ENCODE measurements at regions not wholly inside any gene's neighbourhood (a gene's known extent, or its start where the extent isn't known, plus 50 kb on each side); places are given as distances from the start of the nearest gene placed in this dataset.

DNA sequence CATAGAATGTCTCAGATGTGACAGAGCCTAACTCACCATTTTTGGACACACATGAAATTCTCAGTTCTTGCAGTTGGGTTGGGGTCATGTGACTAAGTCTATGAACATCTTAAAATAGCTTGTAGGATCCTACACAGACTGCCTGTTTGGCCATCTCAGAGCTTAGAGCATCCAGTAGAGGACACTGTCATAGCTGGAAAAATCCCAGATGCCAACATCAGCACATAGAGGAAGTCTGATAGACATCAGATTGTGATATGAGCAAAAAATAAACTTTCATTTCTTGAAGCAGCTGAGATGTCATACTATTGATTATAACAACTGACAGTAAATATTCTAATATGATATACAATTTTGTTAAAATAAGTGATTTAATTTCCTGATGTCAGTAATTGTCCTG is 207.1 kb downstream of the TRAM1L1 start:
- intact Hi-C loops (cut with micrococcal nuclease) = no loop called here
- DNase-seq = no peak
- no peak for ATAC-seq

DNA sequence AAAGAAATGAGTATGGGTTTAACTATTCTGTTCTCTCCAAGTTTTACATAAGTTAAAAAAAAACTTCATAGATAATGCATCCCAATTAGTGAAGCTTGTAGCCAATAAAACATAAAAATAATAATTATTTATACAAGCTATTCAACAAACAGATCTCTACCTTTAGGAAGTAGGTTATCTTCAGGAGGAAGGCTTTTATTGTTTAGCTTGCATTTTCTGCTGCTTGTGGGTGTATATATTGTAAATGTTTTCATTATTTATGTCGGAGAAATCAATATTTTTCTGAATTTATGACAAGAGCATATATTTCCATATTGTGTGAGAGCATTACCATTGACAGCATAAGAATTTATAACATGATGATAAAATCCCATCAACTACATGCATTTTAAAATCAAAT is 208.3 kb downstream of the TRAM1L1 start:
- ATAC-seq (no peak), DNase-seq (no peak)
- intact Hi-C loops (cut with micrococcal nuclease) = no loop called here

DNA sequence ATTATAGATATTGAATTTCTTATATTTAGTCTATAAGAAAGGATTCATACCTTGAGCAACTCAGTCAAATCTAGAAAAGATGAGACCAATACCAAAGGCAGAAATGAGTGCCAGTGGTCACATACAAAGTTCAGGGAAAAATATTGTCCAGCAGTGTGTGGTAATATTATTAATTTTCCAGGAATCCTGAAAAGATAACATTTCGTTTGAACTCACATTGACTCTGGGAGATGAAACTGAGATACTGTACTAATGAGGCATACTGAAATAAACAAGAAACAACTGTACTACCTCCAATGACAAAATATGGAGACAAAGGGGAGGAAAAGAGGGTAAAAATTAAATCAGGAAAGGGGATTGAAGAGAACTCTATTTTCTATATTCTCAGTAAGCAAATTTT is 212.4 kb downstream of the TRAM1L1 start:
- ATAC-seq = no peak
- intact Hi-C loops (cut with micrococcal nuclease) = no loop called here
- no peak for DNase-seq

DNA sequence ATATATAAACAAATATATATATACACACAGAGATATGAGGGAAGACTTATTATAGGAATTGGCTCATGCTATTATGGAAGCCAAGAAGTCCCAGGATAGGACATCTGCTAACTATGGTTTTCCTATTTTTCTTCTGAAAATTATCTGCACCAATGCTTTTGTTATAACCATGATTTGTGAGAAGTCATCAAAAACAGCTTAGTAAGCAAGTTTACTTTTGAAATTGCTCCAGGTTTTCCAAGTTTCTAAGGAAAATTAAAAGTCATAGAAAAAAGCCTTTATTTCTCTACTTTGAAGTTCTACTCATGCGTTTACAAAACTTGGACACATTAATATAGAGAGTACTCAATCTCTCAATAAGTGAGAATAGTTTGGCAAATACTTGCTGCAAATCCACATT is 213.1 kb downstream of the TRAM1L1 start:
- ATAC-seq (no peak), DNase-seq (no peak)
- intact Hi-C loops (cut with micrococcal nuclease) = no loop called here

DNA sequence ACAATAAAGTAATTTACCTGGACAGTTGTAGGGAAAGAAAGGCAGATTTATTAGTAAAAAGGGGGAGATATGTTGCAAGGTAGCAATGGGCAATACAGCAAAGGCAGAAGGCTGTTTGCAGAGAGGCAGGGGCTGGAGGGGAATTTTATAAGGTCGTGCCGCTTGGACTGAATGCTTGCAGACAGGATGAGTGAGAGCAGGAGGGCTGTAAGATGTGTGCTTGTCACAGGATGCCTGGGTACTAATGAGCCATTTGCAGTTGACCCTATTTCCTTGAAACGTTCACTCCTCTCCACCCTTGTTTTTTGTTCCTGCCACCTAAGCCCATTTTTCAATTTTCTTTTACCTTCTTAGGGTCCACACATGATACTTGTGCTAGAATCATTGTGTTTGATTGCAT is 214.7 kb downstream of the TRAM1L1 start:
- intact Hi-C loops (cut with micrococcal nuclease) = no loop called here
- DNase-seq (no peak), ATAC-seq (no peak)

DNA sequence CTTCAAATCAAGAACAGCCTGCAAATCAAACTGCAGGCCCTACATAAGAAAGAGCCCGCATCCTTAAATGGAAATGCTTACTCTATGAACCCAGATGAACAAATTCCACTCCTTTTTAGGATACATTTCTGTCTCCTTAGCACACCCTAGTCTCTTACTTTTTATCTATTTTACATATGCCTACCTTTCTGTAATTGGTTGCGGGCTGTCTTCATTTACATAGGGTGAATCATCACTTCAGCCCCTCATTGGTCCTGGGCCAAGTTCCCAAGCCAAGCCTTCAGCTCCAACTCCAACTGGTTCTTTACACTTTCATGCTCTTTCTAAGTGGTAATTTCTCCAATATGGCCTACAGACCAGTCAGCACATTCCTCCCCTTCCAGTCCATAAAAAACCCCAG is 219.3 kb downstream of the TRAM1L1 start:
- DNase-seq = no peak
- intact Hi-C loops (cut with micrococcal nuclease) = no loop called here
- no peak for ATAC-seq

DNA sequence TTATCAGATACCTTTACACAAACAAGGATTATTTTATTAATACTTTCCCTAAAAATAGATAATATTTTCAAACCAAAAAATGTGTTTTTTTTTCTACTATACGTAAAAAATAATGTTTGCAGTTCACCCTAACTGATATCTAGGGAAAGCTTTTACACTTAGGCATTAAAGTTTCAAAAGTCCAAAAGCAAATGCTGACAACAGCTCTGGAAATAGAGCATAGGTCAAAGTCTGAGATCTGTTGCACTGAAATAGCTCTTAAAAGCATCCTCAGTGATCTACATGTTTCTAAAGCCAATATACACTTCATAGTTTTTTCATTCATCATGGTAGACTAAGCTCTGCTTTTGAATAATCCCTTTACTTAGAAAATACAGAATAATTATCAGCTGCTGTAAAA is 222.8 kb downstream of the TRAM1L1 start:
- ATAC-seq (no peak), DNase-seq (no peak)
- intact Hi-C loops (cut with micrococcal nuclease) = no loop called here

DNA sequence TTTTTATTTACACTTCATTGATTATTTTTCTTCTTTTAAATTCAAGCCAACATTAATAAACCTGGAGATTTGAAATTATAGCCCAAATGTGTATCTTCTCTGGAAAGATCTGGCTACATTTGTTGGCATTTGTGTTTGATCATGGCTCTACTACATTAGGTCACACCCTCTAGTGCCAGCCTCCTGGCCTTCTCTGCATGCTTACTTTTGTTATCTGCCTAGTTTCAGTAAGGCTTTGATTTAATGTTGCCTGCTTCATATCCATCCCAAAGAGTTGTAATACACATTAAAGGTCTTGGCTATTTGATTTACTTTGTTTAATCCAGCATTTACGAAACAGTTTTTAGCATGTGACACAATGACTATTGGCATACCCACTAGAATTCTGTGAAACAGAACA is 224.5 kb downstream of the TRAM1L1 start:
- no peak for ATAC-seq
- intact Hi-C loops (cut with micrococcal nuclease) = no loop called here
- no peak for DNase-seq

DNA sequence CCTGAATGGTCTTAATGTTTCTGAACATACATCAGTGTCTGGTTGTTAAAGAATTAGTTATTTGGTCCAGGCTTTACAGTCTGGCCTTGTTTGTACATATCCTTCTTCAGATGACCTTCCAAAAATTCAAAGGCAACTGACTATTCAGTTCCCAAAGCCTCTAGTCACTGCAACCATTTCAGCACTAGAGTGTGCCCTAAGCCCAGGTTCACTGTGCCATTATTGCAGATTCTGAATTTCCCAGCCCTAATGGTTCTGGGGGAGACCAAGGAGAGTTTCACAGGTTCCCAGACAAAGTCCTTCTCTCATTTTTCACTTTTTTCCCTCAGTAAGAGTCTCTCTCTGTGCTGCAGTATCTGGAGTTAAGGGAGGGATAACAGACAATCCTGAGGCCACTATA is 235.8 kb downstream of the TRAM1L1 start:
- intact Hi-C loops (cut with micrococcal nuclease) = no loop called here
- no peak for DNase-seq

DNA sequence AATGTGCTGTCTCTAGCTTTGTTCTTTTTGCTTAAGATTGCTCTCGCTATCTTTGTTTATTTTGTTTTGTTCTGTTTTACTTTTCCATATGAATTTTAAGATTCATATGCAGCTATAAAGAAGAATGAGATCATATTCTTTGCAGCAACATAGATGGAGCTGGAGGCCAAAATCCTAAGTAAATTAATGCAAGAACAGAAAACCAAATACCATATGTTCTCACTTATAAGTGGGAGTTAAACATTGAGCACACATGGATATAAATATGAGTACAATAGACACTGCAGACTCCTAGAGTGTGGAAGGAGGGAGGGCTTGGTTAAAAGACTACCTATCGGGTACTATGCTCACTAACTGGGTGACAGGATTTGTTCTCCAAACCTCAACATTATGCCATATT is 237.8 kb downstream of the TRAM1L1 start:
- ATAC-seq (no peak), DNase-seq (no peak)
- intact Hi-C loops (cut with micrococcal nuclease) = no loop called here

More for the DNA sequence above, 235.8 kb downstream of the TRAM1L1 start:
- no peak for ATAC-seq

DNA sequence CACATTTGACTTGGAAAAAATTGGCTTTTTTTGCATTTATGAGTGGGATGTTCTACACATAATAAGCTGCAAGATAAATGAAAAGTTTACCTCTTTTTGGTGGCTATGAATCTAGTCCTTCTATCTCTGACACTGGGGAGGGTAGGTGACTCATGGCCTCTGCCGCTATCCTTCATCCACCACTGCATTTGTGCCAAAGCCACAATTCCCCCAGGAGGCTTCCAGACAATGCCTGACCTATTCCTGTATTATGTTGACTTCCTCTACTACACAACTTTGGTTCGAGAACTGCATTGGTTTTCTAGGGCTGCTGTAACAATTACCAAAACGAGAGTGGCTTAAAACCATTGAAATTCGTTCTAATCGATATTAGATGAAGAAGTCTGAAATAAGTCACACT is 245.6 kb downstream of the TRAM1L1 start:
- ATAC-seq (no peak), DNase-seq (peak; percentile 17)
- intact Hi-C loops (cut with micrococcal nuclease) = no loop called here

DNA sequence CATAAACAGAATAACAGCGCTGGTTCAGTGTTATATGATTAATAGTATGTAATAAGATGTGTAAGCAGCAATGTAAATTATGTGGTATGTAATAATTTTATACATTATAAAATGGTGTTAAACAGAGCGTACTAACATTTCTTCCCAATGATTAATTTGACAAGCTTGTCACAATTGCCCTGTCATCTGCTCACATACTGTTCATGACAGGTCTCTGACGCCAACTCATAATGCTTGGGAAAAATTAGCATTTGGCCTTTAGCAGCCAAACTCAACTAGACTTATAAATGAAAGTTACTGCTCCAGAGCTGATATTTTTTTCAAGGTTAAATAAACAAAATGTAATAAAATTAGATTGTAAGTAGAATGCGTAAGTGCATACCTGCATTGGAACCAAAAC is 246.8 kb downstream of the TRAM1L1 start:
- no peak for DNase-seq
- ATAC-seq = no peak
- intact Hi-C loops (cut with micrococcal nuclease) = no loop called here

DNA sequence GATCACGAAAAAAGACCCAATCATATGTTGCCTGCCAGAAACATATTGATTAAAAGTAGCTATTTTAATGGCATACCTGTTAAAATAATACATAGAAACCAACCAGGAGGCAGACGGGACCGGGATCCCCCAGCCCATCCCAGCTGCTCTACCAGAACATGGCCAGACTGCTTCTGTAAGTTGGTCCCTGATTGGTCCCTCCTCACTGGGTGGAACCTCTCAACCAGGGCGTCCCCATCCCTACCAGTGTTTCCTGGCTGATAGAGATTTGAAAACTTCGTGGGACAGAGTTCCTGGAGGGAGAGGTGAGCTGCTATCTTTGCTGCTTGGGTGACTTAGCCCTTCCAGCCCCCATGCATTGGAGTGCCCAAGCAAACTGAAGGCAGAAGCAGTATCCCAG is 256.2 kb downstream of the TRAM1L1 start:
- ATAC-seq = no peak
- intact Hi-C loops (cut with micrococcal nuclease) = no loop called here
- no peak for DNase-seq

DNA sequence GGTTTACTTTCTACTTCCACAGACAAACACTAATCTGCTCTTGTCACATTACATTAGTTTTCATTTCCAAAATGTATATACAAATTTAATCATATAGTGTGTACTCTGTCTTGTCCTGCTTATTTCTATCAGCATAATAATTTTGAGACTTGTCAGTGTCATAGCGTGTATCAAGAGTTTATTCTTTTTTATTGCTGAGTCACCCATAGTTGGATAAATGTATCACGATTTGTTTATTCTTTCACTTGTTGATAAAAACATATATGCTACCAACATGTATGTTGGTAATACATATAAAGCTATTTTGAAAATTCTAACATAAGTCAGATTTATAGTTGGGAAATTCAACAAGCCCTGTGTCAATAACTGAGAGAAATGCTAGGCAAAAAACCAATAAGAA is 261.2 kb downstream of the TRAM1L1 start:
- intact Hi-C loops (cut with micrococcal nuclease) = no loop called here
- DNase-seq (no peak), ATAC-seq (no peak)

DNA sequence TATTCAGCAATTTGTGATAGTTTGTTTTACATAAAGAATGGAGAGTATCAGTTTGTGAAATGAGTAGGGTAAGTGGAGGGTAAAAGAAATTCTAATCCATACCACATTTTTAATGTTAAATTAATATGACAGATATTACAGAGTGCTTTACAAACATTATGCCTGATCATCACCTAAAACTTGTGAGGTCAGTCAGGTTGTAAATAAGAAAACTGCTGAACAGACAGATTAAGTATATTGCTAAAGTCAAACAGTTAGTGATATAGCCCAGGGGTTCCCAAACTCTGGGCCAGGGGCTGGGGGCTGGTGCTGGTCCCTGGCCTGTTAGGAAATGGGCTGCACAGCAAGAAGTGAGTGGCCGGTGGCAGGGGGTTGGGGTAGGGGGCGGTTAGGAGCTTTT is 273.6 kb downstream of the TRAM1L1 start:
- no peak for DNase-seq
- intact Hi-C loops (cut with micrococcal nuclease) = no loop called here
- no peak for ATAC-seq

DNA sequence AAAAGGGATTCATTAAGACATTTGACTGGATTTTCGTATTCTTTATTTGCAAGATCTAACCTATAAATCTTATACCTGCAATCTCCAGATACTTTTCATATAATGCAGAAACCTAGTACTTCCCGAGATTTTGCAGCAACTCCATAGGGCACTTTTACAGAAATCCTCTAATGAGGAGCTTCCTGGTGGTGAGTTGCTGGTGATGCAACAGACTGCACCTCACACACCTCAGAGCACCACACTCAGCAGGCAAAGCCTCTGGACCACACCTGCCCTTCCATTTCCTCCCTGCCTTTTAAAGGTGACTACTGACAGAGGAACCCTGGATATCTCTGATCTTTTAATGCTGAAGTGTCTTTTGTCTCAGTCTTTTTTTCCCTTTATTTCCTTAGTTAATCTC is 289.4 kb downstream of the TRAM1L1 start:
- no peak for ATAC-seq
- intact Hi-C loops (cut with micrococcal nuclease) = no loop called here
- DNase-seq = no peak

DNA sequence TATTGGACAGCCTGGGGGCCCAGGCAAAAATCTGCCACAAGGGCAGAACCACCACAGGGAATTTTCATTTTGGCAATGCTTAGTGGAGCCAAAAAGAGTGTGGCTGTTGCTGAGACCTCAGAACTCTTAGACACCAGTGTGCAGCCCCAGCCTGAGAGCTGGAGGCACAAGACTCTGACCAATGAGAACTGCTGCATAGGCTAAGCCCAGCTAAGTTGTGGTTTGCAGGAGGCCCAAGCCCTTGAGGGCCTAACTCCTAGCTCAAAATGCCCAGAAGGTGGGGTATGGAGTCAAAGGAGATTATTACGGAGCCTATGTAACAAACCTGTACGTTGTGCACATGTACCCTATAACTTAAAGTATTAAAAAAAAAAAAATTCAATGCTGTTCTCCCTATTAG is 296.7 kb downstream of the TRAM1L1 start:
- intact Hi-C loops (cut with micrococcal nuclease) = no loop called here
- ATAC-seq = no peak

DNA sequence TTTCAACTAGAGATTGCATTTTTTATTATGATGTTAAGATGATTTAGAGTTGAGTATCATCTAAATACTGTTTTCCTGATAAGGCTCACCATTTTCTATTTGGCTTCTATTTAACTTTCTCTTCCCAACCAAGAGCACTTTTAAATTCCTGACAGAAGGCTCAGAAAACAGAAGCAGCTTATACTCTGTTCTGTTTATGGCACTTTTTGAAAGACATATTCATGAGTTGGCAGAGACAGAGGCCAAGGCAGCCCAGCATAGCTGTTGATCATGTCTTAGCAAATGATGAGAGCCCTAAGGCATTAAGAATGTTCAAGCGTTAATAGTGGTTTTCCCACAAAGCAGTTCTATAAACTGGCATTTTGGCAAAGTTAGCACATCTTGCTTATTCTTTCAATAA is 330.3 kb downstream of the TRAM1L1 start:
- intact Hi-C loops (cut with micrococcal nuclease) = no loop called here
- no peak for ATAC-seq

More for the DNA sequence above, 296.7 kb downstream of the TRAM1L1 start:
- no peak for DNase-seq

DNA sequence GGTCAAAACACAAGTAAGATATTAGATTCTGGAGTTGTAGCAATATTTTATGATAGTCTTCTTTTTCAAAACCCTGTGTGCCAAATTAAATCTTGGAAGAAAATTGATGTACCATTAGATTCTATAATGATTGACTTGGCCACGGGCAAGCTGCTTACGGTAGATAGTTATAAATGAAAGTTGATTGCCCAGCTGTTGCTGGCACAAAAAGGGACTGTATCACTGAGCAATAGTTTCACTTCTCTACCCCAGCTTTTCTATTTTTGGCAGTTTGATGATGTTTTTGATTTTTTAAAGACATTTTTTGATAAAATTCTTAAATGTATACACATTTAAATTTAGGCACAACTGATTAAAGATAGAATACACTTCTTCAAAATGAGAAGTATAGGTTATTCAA is 333.3 kb downstream of the TRAM1L1 start:
- DNase-seq = no peak
- no peak for ATAC-seq
- intact Hi-C loops (cut with micrococcal nuclease) = no loop called here

More for the DNA sequence above, 330.3 kb downstream of the TRAM1L1 start:
- no peak for DNase-seq

DNA sequence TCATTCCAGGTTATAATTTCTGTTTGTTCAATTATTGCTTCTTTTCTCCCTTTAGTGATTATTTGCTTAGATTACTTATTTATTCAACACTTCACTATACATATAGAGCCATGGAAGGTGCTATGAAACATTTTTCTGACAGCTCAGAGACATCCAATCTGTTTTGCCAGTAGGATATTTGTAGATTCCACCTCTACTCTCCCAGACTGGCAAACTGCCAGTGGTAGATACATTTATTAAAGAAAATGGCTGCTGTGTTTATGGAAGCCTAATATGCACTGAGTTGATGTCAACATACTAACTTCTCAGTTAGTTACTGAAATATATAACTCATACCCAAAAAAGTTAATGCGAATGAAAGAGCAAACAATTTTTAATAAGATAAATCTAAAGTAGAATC is 348.6 kb downstream of the TRAM1L1 start:
- no peak for DNase-seq
- ATAC-seq = no peak
- intact Hi-C loops (cut with micrococcal nuclease) = no loop called here

DNA sequence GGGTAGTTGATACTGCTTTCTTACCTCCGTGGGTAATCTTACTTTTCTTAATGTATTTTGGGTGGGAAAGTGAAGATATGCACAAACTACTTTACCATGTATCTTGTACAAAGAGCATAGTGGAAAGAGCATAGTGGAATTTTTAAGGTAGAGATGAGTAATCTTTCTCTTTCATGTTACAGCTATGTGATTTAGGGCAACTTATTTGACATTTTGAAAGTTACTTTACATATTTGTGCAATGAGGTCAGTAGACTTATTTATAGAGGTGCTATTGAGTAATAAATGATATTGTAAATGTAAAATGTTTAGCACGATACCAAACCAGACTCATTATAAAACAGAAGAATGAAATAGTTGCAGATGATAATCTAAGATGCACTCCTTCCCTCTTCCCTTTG is 351.2 kb downstream of the TRAM1L1 start:
- DNase-seq (no peak), ATAC-seq (no peak)
- intact Hi-C loops (cut with micrococcal nuclease) = no loop called here

DNA sequence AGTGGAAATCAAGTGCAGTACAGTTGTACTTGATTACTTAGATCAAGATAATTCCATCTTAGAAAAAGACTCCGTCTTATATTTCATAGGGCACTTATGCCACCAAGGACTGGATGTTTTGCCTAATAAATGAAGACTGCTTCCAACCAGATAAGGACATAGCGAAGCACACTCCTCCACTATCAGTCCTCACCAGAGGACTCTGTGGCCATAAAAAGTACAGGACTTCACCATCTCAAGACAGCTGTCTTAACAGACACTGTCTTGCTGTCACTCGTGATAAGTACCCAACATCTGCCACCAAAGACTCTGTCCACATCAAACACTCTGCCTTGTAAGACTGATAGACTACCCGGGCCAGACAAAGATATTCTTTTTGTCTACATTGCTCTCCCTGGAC is 352.0 kb downstream of the TRAM1L1 start:
- DNase-seq (no peak), ATAC-seq (no peak)
- intact Hi-C loops (cut with micrococcal nuclease) = no loop called here

DNA sequence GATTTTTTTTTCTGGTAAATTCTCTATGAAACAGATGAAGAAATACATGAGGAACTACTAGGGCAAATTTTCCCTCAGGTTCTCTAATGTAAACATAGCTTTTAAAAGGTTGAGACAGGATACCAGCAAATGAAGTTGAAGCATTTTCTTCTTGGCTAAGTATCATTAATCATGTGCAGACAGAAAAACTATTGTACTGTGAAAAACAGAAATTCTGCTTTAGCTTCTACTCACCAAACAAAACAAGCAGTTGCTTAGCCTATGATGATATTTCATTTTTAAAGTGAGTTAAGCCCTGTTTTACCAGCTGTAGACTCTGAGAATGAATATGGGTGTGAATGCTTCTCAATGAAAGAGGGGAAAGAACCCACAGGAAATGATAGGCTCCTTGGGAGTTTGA is 358.9 kb downstream of the TRAM1L1 start:
- ATAC-seq = no peak
- intact Hi-C loops (cut with micrococcal nuclease) = no loop called here
- DNase-seq = no peak
